Trophoblast cell (in vitro differentiated cells and primary cell): ENCODE measurements at regions not wholly inside any gene's neighbourhood (a gene's known extent, or its start where the extent isn't known, plus 50 kb on each side); places are given as distances from the start of the nearest gene placed in this dataset.
"Not testable (repeated sequence)": the region's sequence is repeated elsewhere in the genome, so short reads cannot be mapped to it uniquely, and the experiment has no call there.

Source experiments
- DNase-seq, 2 donors: peaks; one replicate each; pipeline ENCODE4 v3.0.0-alpha.2; 2016
- H2AFZ ChIP-seq: 2 replicates; pipeline ENCODE4 v1.6.1; 2013; ENCODE audit warnings: low read length, moderate library complexity, mild to moderate bottlenecking; ENCODE audit not compliant: insufficient read depth, poor library complexity
- H2AK5ac ChIP-seq: 2 replicates; pipeline ENCODE4 v1.6.1; 2013; ENCODE audit warnings: mild to moderate bottlenecking, low read length
- H2BK120ac ChIP-seq: 2 replicates; pipeline ENCODE4 v1.6.1; 2013; ENCODE audit warnings: low read length, mild to moderate bottlenecking, moderate library complexity; ENCODE audit not compliant: insufficient read depth, poor library complexity
- H2BK12ac ChIP-seq: 2 replicates; pipeline ENCODE4 v1.6.1; 2013; ENCODE audit warnings: mild to moderate bottlenecking, low read length, moderate library complexity
- H2BK5ac ChIP-seq: 2 replicates; pipeline ENCODE4 v1.6.1; 2013; ENCODE audit warnings: low read length, low read depth, moderate library complexity, mild to moderate bottlenecking; ENCODE audit not compliant: poor library complexity
- H3K14ac ChIP-seq: 2 replicates; pipeline ENCODE4 v1.6.1; 2013; ENCODE audit warnings: mild to moderate bottlenecking, low read length
- H3K18ac ChIP-seq: 2 replicates; pipeline ENCODE4 v1.6.1; 2013; ENCODE audit warnings: mild to moderate bottlenecking, low read length
- H3K23ac ChIP-seq: 2 replicates; pipeline ENCODE4 v1.6.1; 2013; ENCODE audit warnings: low read length
- H3K27ac ChIP-seq: 2 replicates; pipeline ENCODE4 v1.5.1; 2013; ENCODE audit warnings: low read depth, mild to moderate bottlenecking, inconsistent platforms, low read length, moderate library complexity
- H3K27me3 ChIP-seq: 2 replicates; pipeline ENCODE4 v1.6.1; 2013; ENCODE audit warnings: inconsistent platforms, mild to moderate bottlenecking, low read length, moderate library complexity; ENCODE audit not compliant: insufficient read depth
- H3K36me3 ChIP-seq, 2 experiments: 1 replicate in 1 of 2; 2 replicates in 1 of 2; pipeline ENCODE4 v1.6.1; 2013; ENCODE audit warnings: low read length in 2 of 2, mild to moderate bottlenecking in 2 of 2, moderate library complexity in 1 of 2; ENCODE audit not compliant: insufficient read depth in 2 of 2, control insufficient read depth in 1 of 2
- H3K4ac ChIP-seq: 2 replicates; pipeline ENCODE4 v1.6.1; 2013; ENCODE audit warnings: low read depth, mild to moderate bottlenecking, low read length, moderate library complexity
- H3K4me1 ChIP-seq, 2 experiments: 1 replicate in 1 of 2; 2 replicates in 1 of 2; pipeline ENCODE4 v1.6.1; 2013; ENCODE audit warnings: low read length in 2 of 2, mild to moderate bottlenecking in 2 of 2, moderate library complexity in 1 of 2; ENCODE audit not compliant: insufficient read depth in 2 of 2, control insufficient read depth in 1 of 2
- H3K4me2 ChIP-seq: 2 replicates; pipeline ENCODE4 v1.6.1; 2013; ENCODE audit warnings: inconsistent platforms, mild to moderate bottlenecking, low read length, moderate library complexity
- H3K4me3 ChIP-seq: 2 replicates; pipeline ENCODE4 v1.5.1; 2013; ENCODE audit warnings: mild to moderate bottlenecking, low read depth, low read length, inconsistent platforms
- H3K79me1 ChIP-seq: one replicate; pipeline ENCODE4 v1.6.1; 2013; ENCODE audit warnings: low read length
- H3K79me2 ChIP-seq: 2 replicates; pipeline ENCODE4 v1.6.1; 2013; ENCODE audit warnings: low read length, mild to moderate bottlenecking; ENCODE audit not compliant: control insufficient read depth, insufficient read depth, poor library complexity
- H3K9ac ChIP-seq: 2 replicates; pipeline ENCODE4 v1.6.1; 2013; ENCODE audit warnings: mild to moderate bottlenecking, low read length
- H3K9me3 ChIP-seq: 2 replicates; pipeline ENCODE4 v1.6.1; 2013; ENCODE audit warnings: low read depth, mild to moderate bottlenecking, control low read depth, inconsistent platforms, low read length; ENCODE audit not compliant: insufficient read depth
- H4K12ac ChIP-seq: 2 replicates; pipeline ENCODE4 v1.6.1; 2013; ENCODE audit warnings: low read depth, mild to moderate bottlenecking, low read length, moderate library complexity
- H4K8ac ChIP-seq: 2 replicates; pipeline ENCODE4 v1.6.1; 2013; ENCODE audit warnings: low read depth, mild to moderate bottlenecking, low read length, moderate library complexity
- H4K91ac ChIP-seq: one replicate; pipeline ENCODE4 v1.6.1; 2013; ENCODE audit warnings: low read depth, mild to moderate bottlenecking, low read length, moderate library complexity
- WGBS: extraction: QIAGEN DNeasy Blood & Tissue Kit; methylation state at CpG from one replicate; pipeline ENCODE4 v1.1.7; 2013; ENCODE audit warnings: missing lambda C conversion rate; ENCODE audit not compliant: insufficient read length, insufficient coverage; ENCODE audit errors: extremely low coverage; 5-methylcytosine and 5-hydroxymethylcytosine counted together

GRCh38 chr5:114858665-114859437, 310.9 kb downstream of the TRIM36 start:
- Histone ChIP-seq H3K36me3 (no peaks in the 10 kb centered on the region), H4K91ac (no peak overlapping the region), H2BK5ac (no peak overlapping the region), H2BK12ac (no peak overlapping the region), H2AFZ (no peak overlapping the region), H3K27ac (no peak overlapping the region), H2BK120ac (no peak overlapping the region), H3K18ac (no peak overlapping the region), H3K9me3 (no peaks in the 10 kb centered on the region), H3K23ac (no peak overlapping the region), H3K14ac (no peak overlapping the region), H3K79me1 (no peaks in the 10 kb centered on the region), H3K27me3 (no peaks in the 10 kb centered on the region), H3K4me3 (no peak overlapping the region), H3K9ac (no peak overlapping the region), H3K4ac (no peak overlapping the region), H3K4me1 (no peaks in the 10 kb centered on the region), H4K12ac (no peak overlapping the region), H4K8ac (no peak overlapping the region), H2AK5ac (no peak overlapping the region), H3K4me2 (no peak overlapping the region), H3K79me2 (no peaks in the 10 kb centered on the region)
- no CpG with 5 or more reads among the region's 7 CpGs for WGBS
- no peak for DNase-seq

- no peak overlapping the region for H3K4ac ChIP-seq
- no peaks in the 10 kb centered on the region for H3K9me3 ChIP-seq
- H3K4me2 ChIP-seq = no peak overlapping the region
- H3K4me1 ChIP-seq = no peaks in the 10 kb centered on the region
- H4K8ac ChIP-seq = no peak overlapping the region
- H3K14ac ChIP-seq = no peak overlapping the region
- no peaks in the 10 kb centered on the region for H3K79me2 ChIP-seq
- no peak overlapping the region for H2AFZ ChIP-seq
- no peak overlapping the region for H2BK120ac ChIP-seq
- H3K27ac ChIP-seq = no peak overlapping the region
- H3K79me1 ChIP-seq = no peaks in the 10 kb centered on the region
- no peak overlapping the region for H3K4me3 ChIP-seq
- no peak overlapping the region for H4K91ac ChIP-seq
- H2AK5ac ChIP-seq = no peak overlapping the region
- H4K12ac ChIP-seq = no peak overlapping the region
- H3K18ac ChIP-seq = no peak overlapping the region
- H3K9ac ChIP-seq = no peak overlapping the region
- H2BK12ac ChIP-seq = no peak overlapping the region
- H2BK5ac ChIP-seq = no peak overlapping the region
- H3K23ac ChIP-seq = no peak overlapping the region
- no peak for DNase-seq
- no peaks in the 10 kb centered on the region for H3K36me3 ChIP-seq
- WGBS = no CpG with 5 or more reads among the region's 22 CpGs
- H3K27me3 ChIP-seq = no peaks in the 10 kb centered on the region
Measured at GRCh38 chr5:114857941-114858551, 311.7 kb downstream of the TRIM36 start.

- not testable (repeated sequence) for H2BK12ac ChIP-seq
Measured at GRCh38 chr5:114844711-114845110, 325.0 kb downstream of the TRIM36 start.

GRCh38 chr5:114839360-114839759, 330.3 kb downstream of the TRIM36 start:
- Histone ChIP-seq H4K12ac (no peak overlapping the region), H3K23ac (no peak overlapping the region), H2AFZ (no peak overlapping the region), H3K4me3 (peak overlapping the region; percentile 9), H2AK5ac (no peak overlapping the region), H2BK12ac (no peak overlapping the region), H3K9me3 (peaks cover 2% of the 10 kb centered on the region), H4K91ac (no peak overlapping the region), H3K4ac (no peak overlapping the region), H3K36me3 (no peaks in the 10 kb centered on the region), H2BK5ac (no peak overlapping the region), H3K27me3 (no peaks in the 10 kb centered on the region), H3K9ac (peak overlapping the region; percentile 75), H3K18ac (no peak overlapping the region), H4K8ac (no peak overlapping the region), H3K4me1 (no peaks in the 10 kb centered on the region), H2BK120ac (no peak overlapping the region), H3K79me2 (no peaks in the 10 kb centered on the region), H3K79me1 (no peaks in the 10 kb centered on the region), H3K4me2 (no peak overlapping the region), H3K14ac (no peak overlapping the region), H3K27ac (no peak overlapping the region)
- WGBS = no CpG with 5 or more reads among the region's 5 CpGs
- DNase-seq = no peak

More at GRCh38 chr5:114844711-114845110, 325.0 kb downstream of the TRIM36 start:
- H3K23ac ChIP-seq, H4K8ac ChIP-seq, H2AFZ ChIP-seq, H3K79me2 ChIP-seq, H3K27ac ChIP-seq, H3K27me3 ChIP-seq, H3K4me1 ChIP-seq, H3K14ac ChIP-seq, H3K9me3 ChIP-seq, H3K18ac ChIP-seq, H2AK5ac ChIP-seq, H3K79me1 ChIP-seq, DNase-seq, H4K91ac ChIP-seq, H4K12ac ChIP-seq, H3K4me3 ChIP-seq, H3K9ac ChIP-seq, H3K36me3 ChIP-seq, H3K4me2 ChIP-seq, H2BK5ac ChIP-seq, H3K4ac ChIP-seq, H2BK120ac ChIP-seq: not testable (repeated sequence)
- no CpG with 5 or more reads among the region's 9 CpGs for WGBS
